Esophagus muscularis mucosa (tissue), 4 donors: ENCODE measurements at regions not wholly inside any gene's neighbourhood (a gene's known extent, or its start where the extent isn't known, plus 50 kb on each side); places are given as distances from the start of the nearest gene placed in this dataset.

Experiments
- DNase-seq: peaks from one replicate; pipeline ENCODE4 v3.0.0-alpha.2; 2017; ENCODE audit errors: extremely low spot score
- H3K27ac ChIP-seq, 4 donors: fragments of 200-600 bp; sonication (generic); replicated peaks in 1 of 4; 1 replicate in 3 of 4; 2 replicates in 1 of 4; pipeline ENCODE4 v1.5.1; 2016 to 2019; ENCODE audit warnings: mild to moderate bottlenecking in 1 of 4
- H3K27me3 ChIP-seq, 4 donors: fragments of 200-600 bp; sonication (generic); one replicate each; pipeline versions ENCODE4 v1.5.1 to v1.6.0; 2016 to 2019
- H3K36me3 ChIP-seq, 4 donors: fragments of 200-600 bp; sonication (generic); one replicate each; pipeline ENCODE4 v1.5.1; 2016 to 2019
- H3K4me1 ChIP-seq, 4 donors: fragments of 200-600 bp; sonication (generic); one replicate each; pipeline ENCODE4 v1.5.1; 2016 to 2019
- H3K4me3 ChIP-seq, 4 donors: fragments of 200-600 bp; sonication (generic); 1 replicate in 2 of 4; 2 replicates in 2 of 4; pipeline ENCODE4 v1.5.1; 2016 to 2019; ENCODE audit warnings: mild to moderate bottlenecking in 4 of 4, moderate library complexity in 1 of 4
- H3K9me3 ChIP-seq, 4 donors: fragments of 200-600 bp; sonication (generic); 1 replicate in 3 of 4; 2 replicates in 1 of 4; pipeline ENCODE4 v1.5.1; 2016 to 2019
- CTCF ChIP-seq, 3 experiments: fragments of 200-600 bp in 2 of 3; fragments of 450-650 bp in 1 of 3; sonication (generic) in 2 of 3; IDR thresholded peaks; one replicate each; pipeline ENCODE4 v1.5.1; 2017 to 2019; ENCODE audit warnings: antibody characterized with exemption in 3 of 3, mild to moderate bottlenecking in 2 of 3, moderate library complexity in 1 of 3
- EP300 ChIP-seq: sonication (generic); formaldehyde crosslinking; IDR thresholded peaks from one replicate; pipeline ENCODE4 v1.6.1; 2017; ENCODE audit warnings: antibody characterized with exemption
- POLR2A ChIP-seq: fragments of 450-650 bp; IDR thresholded peaks from one replicate; pipeline ENCODE4 v1.6.1; 2017; ENCODE audit warnings: antibody characterized with exemption, moderate library complexity, mild to moderate bottlenecking, low read depth
- POLR2AphosphoS5 ChIP-seq, 2 donors: sonication (generic); formaldehyde crosslinking; IDR thresholded peaks; one replicate each; pipeline ENCODE4 v1.6.1; 2017; ENCODE audit warnings: antibody characterized with exemption in 2 of 2
- WGBS: methylation state at CpG from one replicate; pipeline ENCODE4 v1.1.5; 2018; 5-methylcytosine and 5-hydroxymethylcytosine counted together
- intact Hi-C: fragments of 100-400 bp; cut with DNase I; formaldehyde crosslinking; loops from one replicate; pipeline ENCODE4 v1.15.1; 2023

- no peak for DNase-seq
These were observed 696.2 kb upstream of the SLITRK5 start for GRCh38 chr13:86974995-86975328.

GRCh38 chr13:86976521-86977324 lies 694.4 kb upstream of the SLITRK5 start:
- no peak for DNase-seq
- Histone ChIP-seq H3K27me3 (no peaks in the 10 kb centered on the region), H3K4me3 (no peak overlapping the region), H3K9me3 (no peaks in the 10 kb centered on the region), H3K4me1 (no peaks in the 10 kb centered on the region), H3K27ac (no peak overlapping the region), H3K36me3 (no peaks in the 10 kb centered on the region)
- intact Hi-C loops = no loop called here
- 84% methylated on average over 4 of the region's 4 CpGs for WGBS
- no peak for TF ChIP-seq POLR2AphosphoS5 (IDR thresholded peaks at IDR 0.05)
- TF ChIP-seq POLR2A = no peak
- TF ChIP-seq EP300 = no peak
- no peak for TF ChIP-seq CTCF (IDR thresholded peaks at IDR 0.05)

More at GRCh38 chr13:86974995-86975328, 696.2 kb upstream of the SLITRK5 start:
- Histone ChIP-seq H3K27ac (no peak overlapping the region), H3K4me1 (no peaks in the 10 kb centered on the region), H3K4me3 (no peak overlapping the region), H3K9me3 (no peaks in the 10 kb centered on the region), H3K36me3 (no peaks in the 10 kb centered on the region), H3K27me3 (no peaks in the 10 kb centered on the region)
- intact Hi-C loops = no loop called here
- TF ChIP-seq CTCF (IDR thresholded peaks at IDR 0.05) = no peak
- TF ChIP-seq POLR2AphosphoS5 (IDR thresholded peaks at IDR 0.05) = no peak
- TF ChIP-seq EP300 = no peak
- no peak for TF ChIP-seq POLR2A
- 90% methylated on average over 1 of the region's 1 CpG for WGBS

- no peak for TF ChIP-seq CTCF (IDR thresholded peaks at IDR 0.05)
- TF ChIP-seq POLR2A = no peak
- no peak for TF ChIP-seq EP300
- no peak for TF ChIP-seq POLR2AphosphoS5 (IDR thresholded peaks at IDR 0.05)
- no peak for DNase-seq
- no peak overlapping the region for H3K4me3 ChIP-seq
- no peaks in the 10 kb centered on the region for H3K36me3 ChIP-seq
- intact Hi-C loops = no loop called here
- H3K27me3 ChIP-seq = no peaks in the 10 kb centered on the region
- no peaks in the 10 kb centered on the region for H3K9me3 ChIP-seq
- no peak overlapping the region for H3K27ac ChIP-seq
- WGBS = 29% methylated on average over 4 of the region's 4 CpGs
- no peaks in the 10 kb centered on the region for H3K4me1 ChIP-seq
These were observed 684.7 kb upstream of the SLITRK5 start for GRCh38 chr13:86986448-86986847.

- no peaks in the 10 kb centered on the region for H3K27me3 ChIP-seq
- H3K4me1 ChIP-seq = no peaks in the 10 kb centered on the region
- no peaks in the 10 kb centered on the region for H3K36me3 ChIP-seq
- H3K4me3 ChIP-seq = no peak overlapping the region
- no peak for DNase-seq
- H3K9me3 ChIP-seq = no peaks in the 10 kb centered on the region
- intact Hi-C loops = no loop called here
- H3K27ac ChIP-seq = no peak overlapping the region
- TF ChIP-seq EP300 (no peak), CTCF (IDR thresholded peaks at IDR 0.05) (no peak), POLR2AphosphoS5 (IDR thresholded peaks at IDR 0.05) (no peak), POLR2A (no peak)
These were observed 678.9 kb upstream of the SLITRK5 start for GRCh38 chr13:86992251-86992650.

GRCh38 chr13:87003265-87003664 lies 667.9 kb upstream of the SLITRK5 start:
- Histone ChIP-seq H3K27ac (no peak overlapping the region), H3K4me1 (no peaks in the 10 kb centered on the region), H3K27me3 (no peaks in the 10 kb centered on the region), H3K4me3 (no peak overlapping the region), H3K9me3 (no peaks in the 10 kb centered on the region), H3K36me3 (no peaks in the 10 kb centered on the region)
- intact Hi-C loops = no loop called here
- TF ChIP-seq POLR2A (no peak), EP300 (no peak), CTCF (IDR thresholded peaks at IDR 0.05) (no peak), POLR2AphosphoS5 (IDR thresholded peaks at IDR 0.05) (no peak)
- DNase-seq = no peak
